Tibial nerve (tissue), 4 donors: ENCODE measurements at regions not wholly inside any gene's neighbourhood (a gene's known extent, or its start where the extent isn't known, plus 50 kb on each side); places are given as distances from the start of the nearest gene placed in this dataset.

ENCODE experiments used
- EP300 ChIP-seq, 2 donors: sonication (generic); formaldehyde crosslinking; IDR thresholded peaks; one replicate each; pipeline ENCODE4 v1.6.1; 2017; ENCODE audit warnings: antibody characterized with exemption in 2 of 2, mild to moderate bottlenecking in 1 of 2
- POLR2A ChIP-seq, 2 donors: fragments of 450-650 bp; IDR thresholded peaks; one replicate each; pipeline ENCODE4 v1.6.1; 2017; ENCODE audit warnings: antibody characterized with exemption in 2 of 2, mild to moderate bottlenecking in 2 of 2, moderate library complexity in 2 of 2
- TF ChIP-seq, protein P1 (sequence below), 5 experiments: fragments of 200-600 bp in 3 of 5; fragments of 450-650 bp in 2 of 5; sonication (generic) in 3 of 5; IDR thresholded peaks; one replicate each; pipeline ENCODE4 v1.5.1; 2016 to 2019; ENCODE audit warnings: antibody characterized with exemption in 5 of 5, mild to moderate bottlenecking in 3 of 5, moderate library complexity in 2 of 5

DNA sequence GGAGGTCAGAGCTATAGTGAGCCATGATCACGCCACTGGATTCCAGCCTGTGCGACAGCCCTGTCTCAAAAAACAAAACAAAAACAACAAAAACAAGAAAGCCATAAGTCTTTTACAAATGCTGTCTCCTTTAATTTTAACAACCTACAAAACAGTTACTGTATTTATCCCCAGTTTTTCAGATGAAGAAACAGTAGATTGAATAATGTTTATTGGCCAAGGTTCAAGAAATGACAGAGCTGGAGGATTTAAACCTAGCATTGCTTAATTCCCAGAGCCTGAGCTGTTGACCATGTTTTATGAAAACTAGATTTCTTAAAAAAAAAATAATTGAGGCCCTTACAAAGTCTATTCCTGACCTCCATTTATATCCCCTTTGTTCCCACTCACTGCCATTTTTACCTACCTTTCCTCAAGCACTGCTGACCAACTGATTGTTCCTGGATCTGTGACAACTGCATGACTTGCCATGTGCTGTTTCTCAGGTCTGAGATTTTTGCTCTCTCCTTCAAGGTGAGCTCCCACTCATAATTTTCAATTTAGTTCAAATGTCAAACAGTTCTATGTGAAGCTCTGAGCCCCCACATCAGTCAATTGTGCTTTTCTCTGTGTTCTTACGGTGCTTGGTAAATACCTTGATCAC lies 140.8 kb downstream of the CHRM3 start:
- TF ChIP-seq, protein P1, sequence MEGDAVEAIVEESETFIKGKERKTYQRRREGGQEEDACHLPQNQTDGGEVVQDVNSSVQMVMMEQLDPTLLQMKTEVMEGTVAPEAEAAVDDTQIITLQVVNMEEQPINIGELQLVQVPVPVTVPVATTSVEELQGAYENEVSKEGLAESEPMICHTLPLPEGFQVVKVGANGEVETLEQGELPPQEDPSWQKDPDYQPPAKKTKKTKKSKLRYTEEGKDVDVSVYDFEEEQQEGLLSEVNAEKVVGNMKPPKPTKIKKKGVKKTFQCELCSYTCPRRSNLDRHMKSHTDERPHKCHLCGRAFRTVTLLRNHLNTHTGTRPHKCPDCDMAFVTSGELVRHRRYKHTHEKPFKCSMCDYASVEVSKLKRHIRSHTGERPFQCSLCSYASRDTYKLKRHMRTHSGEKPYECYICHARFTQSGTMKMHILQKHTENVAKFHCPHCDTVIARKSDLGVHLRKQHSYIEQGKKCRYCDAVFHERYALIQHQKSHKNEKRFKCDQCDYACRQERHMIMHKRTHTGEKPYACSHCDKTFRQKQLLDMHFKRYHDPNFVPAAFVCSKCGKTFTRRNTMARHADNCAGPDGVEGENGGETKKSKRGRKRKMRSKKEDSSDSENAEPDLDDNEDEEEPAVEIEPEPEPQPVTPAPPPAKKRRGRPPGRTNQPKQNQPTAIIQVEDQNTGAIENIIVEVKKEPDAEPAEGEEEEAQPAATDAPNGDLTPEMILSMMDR (IDR thresholded peaks at IDR 0.05): no peak
- TF ChIP-seq POLR2A (IDR thresholded peaks at IDR 0.05) (no peak), EP300 (IDR thresholded peaks at IDR 0.05) (no peak)
